Liver (tissue), 3 donors: ENCODE measurements at regions not wholly inside any gene's neighbourhood (a gene's known extent, or its start where the extent isn't known, plus 50 kb on each side); places are given as distances from the start of the nearest gene placed in this dataset.

Experiments
- JUND ChIP-seq, 2 donors: IDR thresholded peaks; 2 replicates each; pipeline ENCODE4 v1.6.1; 2016; ENCODE audit warnings: antibody characterized with exemption in 2 of 2
- RAD21 ChIP-seq, 2 donors: IDR thresholded peaks; 2 replicates each; pipeline ENCODE4 v1.6.1; 2016; ENCODE audit warnings: antibody characterized with exemption in 2 of 2, mild to moderate bottlenecking in 2 of 2
- RXRA ChIP-seq, 2 donors: IDR thresholded peaks; 2 replicates each; pipeline ENCODE4 v1.6.1; 2017 to 2018; ENCODE audit warnings: antibody characterized with exemption in 2 of 2, mild to moderate bottlenecking in 1 of 2
- TF ChIP-seq, protein P1 (sequence below): fragments of 150-350 bp; IDR thresholded peaks from 2 replicates; pipeline ENCODE4 v1.5.1; 2017; ENCODE audit warnings: improper control_type of control experiment, low read depth, low read length; ENCODE audit not compliant: missing input control
- TF ChIP-seq, protein P2 (sequence below): IDR thresholded peaks from 2 replicates; pipeline ENCODE4 v1.6.1; 2016; ENCODE audit warnings: antibody characterized with exemption, mild to moderate bottlenecking
- donor health status: healthy.
- donor health status: healthy.

DNA sequence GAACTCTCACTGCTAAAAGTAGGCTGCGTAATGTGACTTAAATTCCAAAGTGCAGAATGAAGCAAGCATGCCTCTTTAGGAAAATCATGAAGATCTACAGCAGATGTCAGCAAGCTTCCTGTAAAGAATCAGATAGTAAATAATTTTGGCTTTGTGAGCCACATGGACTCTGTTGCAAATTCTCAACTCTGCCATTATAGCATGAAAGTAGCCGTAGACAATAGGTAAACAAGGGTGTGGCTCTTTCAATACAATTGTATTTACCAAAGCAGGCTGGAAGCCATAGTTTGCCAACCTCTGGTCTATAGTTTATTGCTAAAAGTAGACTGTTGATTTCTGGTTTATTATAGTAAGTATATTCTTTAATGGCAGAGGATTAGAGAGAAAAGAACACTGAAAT is 80.3 kb upstream of the FAM9B start:
- TF ChIP-seq, protein P1, sequence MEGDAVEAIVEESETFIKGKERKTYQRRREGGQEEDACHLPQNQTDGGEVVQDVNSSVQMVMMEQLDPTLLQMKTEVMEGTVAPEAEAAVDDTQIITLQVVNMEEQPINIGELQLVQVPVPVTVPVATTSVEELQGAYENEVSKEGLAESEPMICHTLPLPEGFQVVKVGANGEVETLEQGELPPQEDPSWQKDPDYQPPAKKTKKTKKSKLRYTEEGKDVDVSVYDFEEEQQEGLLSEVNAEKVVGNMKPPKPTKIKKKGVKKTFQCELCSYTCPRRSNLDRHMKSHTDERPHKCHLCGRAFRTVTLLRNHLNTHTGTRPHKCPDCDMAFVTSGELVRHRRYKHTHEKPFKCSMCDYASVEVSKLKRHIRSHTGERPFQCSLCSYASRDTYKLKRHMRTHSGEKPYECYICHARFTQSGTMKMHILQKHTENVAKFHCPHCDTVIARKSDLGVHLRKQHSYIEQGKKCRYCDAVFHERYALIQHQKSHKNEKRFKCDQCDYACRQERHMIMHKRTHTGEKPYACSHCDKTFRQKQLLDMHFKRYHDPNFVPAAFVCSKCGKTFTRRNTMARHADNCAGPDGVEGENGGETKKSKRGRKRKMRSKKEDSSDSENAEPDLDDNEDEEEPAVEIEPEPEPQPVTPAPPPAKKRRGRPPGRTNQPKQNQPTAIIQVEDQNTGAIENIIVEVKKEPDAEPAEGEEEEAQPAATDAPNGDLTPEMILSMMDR: no peak
- TF ChIP-seq JUND (IDR thresholded peaks at IDR 0.05) (no peak), RAD21 (IDR thresholded peaks at IDR 0.05) (peak; percentile 6 to 13), RXRA (IDR thresholded peaks at IDR 0.05) (no peak)
- TF ChIP-seq, protein P2, sequence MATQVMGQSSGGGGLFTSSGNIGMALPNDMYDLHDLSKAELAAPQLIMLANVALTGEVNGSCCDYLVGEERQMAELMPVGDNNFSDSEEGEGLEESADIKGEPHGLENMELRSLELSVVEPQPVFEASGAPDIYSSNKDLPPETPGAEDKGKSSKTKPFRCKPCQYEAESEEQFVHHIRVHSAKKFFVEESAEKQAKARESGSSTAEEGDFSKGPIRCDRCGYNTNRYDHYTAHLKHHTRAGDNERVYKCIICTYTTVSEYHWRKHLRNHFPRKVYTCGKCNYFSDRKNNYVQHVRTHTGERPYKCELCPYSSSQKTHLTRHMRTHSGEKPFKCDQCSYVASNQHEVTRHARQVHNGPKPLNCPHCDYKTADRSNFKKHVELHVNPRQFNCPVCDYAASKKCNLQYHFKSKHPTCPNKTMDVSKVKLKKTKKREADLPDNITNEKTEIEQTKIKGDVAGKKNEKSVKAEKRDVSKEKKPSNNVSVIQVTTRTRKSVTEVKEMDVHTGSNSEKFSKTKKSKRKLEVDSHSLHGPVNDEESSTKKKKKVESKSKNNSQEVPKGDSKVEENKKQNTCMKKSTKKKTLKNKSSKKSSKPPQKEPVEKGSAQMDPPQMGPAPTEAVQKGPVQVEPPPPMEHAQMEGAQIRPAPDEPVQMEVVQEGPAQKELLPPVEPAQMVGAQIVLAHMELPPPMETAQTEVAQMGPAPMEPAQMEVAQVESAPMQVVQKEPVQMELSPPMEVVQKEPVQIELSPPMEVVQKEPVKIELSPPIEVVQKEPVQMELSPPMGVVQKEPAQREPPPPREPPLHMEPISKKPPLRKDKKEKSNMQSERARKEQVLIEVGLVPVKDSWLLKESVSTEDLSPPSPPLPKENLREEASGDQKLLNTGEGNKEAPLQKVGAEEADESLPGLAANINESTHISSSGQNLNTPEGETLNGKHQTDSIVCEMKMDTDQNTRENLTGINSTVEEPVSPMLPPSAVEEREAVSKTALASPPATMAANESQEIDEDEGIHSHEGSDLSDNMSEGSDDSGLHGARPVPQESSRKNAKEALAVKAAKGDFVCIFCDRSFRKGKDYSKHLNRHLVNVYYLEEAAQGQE: no peak
